ENCODE measurements at regions not wholly inside any gene's neighbourhood (a gene's known extent, or its start where the extent isn't known, plus 50 kb on each side); places are given as distances from the start of the nearest gene placed in this dataset.

DNA sequence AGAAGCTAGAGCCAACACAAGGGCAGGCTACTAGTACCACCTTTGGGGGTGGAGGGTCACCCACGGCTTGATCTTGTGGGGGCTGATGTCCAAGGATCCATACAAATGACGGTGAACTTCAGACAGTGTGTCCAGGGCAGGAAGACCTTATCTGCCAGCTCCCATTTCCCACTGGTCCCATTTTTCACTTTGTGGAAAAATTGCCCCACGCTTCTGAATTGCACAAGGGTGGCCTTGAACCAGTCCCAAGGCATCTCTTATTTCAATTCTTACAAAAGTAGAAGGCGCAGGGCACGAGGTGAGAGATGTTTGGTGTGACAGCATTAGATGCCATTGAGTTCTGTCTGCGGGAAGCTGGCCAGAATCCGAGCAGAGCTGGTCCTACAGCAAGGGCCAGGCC lies 252.7 kb upstream of the CELF2 start:
- H4K8ac ChIP-seq (ENCODE audit: low read depth in 2 of 2, low read length in 2 of 2): no peak overlapping the region
- ATAC-seq (ENCODE audit: low read depth): no peak
- no peak overlapping the region for H3K9ac ChIP-seq (ENCODE audit: low read depth, low read length)
- no peak overlapping the region for H3K4me3 ChIP-seq (ENCODE audit: insufficient read depth, low read depth, low read length)
- no peak overlapping the region for H4K5ac ChIP-seq (ENCODE audit: low read depth, low read length)
- in situ Hi-C loops (cut with MboI; ENCODE audit: low sequenced_read_pairs): no loop called here
- no peak overlapping the region for H4K91ac ChIP-seq (ENCODE audit: insufficient read depth, low read depth, low read length)
- H3K27ac ChIP-seq (ENCODE audit: insufficient read depth, low read length): no peak overlapping the region
- H3K4ac ChIP-seq (ENCODE audit: low read depth, low read length): no peak overlapping the region
- H3K4me2 ChIP-seq (ENCODE audit: low read depth, low read length): no peak overlapping the region
- H3K9me3 ChIP-seq (ENCODE audit: control insufficient read depth, insufficient read depth, low read length): peaks cover 2% of the 10 kb centered on the region; the same call in 1 of the 2 replicates
- no peaks in the 10 kb centered on the region for H3K4me1 ChIP-seq (ENCODE audit: control insufficient read depth, insufficient read depth, low read length)
- no peak overlapping the region for H2BK120ac ChIP-seq (ENCODE audit: low read depth, low read length)
- BruUV-seq (replicated peaks): no TSS peak
- intact Hi-C loops (cut with micrococcal nuclease): no loop called here
- no peak overlapping the region for H2BK15ac ChIP-seq (ENCODE audit: low read depth, low read length)
- ChIA-PET POLR2A (ENCODE audit: unreplicated experiment) (no interaction called here), CTCF (no interaction called here)
- H3K56ac ChIP-seq (ENCODE audit: extremely low read depth, insufficient read depth, low read length): no peak overlapping the region
- H2BK5ac ChIP-seq (ENCODE audit: low read depth, low read length, poor library complexity, severe bottlenecking): no peak overlapping the region
- 83% methylated on average over 1 of the region's 7 CpGs; no CpG with 5 or more reads in 1 of the 2 experiments for WGBS, 2 experiments (ENCODE audit: extremely low coverage in 2 of 2, insufficient read length in 1 of 2)
- H3K79me1 ChIP-seq (ENCODE audit: low read depth in 1 of 2, low read length in 2 of 2): no peaks in the 10 kb centered on the region
- no peaks in the 10 kb centered on the region for H3K9me1 ChIP-seq (ENCODE audit: insufficient read depth, low read length)
- no peak overlapping the region for H3K14ac ChIP-seq (replicated peaks; ENCODE audit: low read depth, low read length)
- H3K36me3 ChIP-seq (ENCODE audit: control insufficient read depth, insufficient read depth, low read length): no peaks in the 10 kb centered on the region
- no peak for DNase-seq
- dilution Hi-C loops (cut with HindIII; ENCODE audit: low sequenced_read_pairs, unreplicated experiment): no loop called here
- no peak overlapping the region for H3K23ac ChIP-seq (ENCODE audit: low read depth, low read length)
- no peak overlapping the region for H2AK5ac ChIP-seq (ENCODE audit: low read depth, low read length)
- H2AFZ ChIP-seq (replicated peaks; ENCODE audit: low read length, poor library complexity): no peak overlapping the region
- H4K20me1 ChIP-seq (ENCODE audit: insufficient read depth, low read length): no peaks in the 10 kb centered on the region
- TF ChIP-seq MXI1 (IDR thresholded peaks at IDR 0.05; ENCODE audit: borderline replicate concordance, low read depth, low read length) (no peak), MAZ (IDR thresholded peaks at IDR 0.05; ENCODE audit: borderline replicate concordance, low read depth, low read length) (no peak), NFE2L2 (IDR thresholded peaks at IDR 0.05; ENCODE audit: low read depth, low read length) (no peak), RCOR1 (IDR thresholded peaks at IDR 0.05; ENCODE audit: insufficient replicate concordance, low read length) (no peak), RFX5 (IDR thresholded peaks at IDR 0.05; ENCODE audit: low read depth, low read length) (no peak), CEBPB (IDR thresholded peaks at IDR 0.05; ENCODE audit: low read depth, low read length) (no peak), FOS (IDR thresholded peaks at IDR 0.05; ENCODE audit: low read depth, low read length) (no peak)
- TF ChIP-seq, protein P1, sequence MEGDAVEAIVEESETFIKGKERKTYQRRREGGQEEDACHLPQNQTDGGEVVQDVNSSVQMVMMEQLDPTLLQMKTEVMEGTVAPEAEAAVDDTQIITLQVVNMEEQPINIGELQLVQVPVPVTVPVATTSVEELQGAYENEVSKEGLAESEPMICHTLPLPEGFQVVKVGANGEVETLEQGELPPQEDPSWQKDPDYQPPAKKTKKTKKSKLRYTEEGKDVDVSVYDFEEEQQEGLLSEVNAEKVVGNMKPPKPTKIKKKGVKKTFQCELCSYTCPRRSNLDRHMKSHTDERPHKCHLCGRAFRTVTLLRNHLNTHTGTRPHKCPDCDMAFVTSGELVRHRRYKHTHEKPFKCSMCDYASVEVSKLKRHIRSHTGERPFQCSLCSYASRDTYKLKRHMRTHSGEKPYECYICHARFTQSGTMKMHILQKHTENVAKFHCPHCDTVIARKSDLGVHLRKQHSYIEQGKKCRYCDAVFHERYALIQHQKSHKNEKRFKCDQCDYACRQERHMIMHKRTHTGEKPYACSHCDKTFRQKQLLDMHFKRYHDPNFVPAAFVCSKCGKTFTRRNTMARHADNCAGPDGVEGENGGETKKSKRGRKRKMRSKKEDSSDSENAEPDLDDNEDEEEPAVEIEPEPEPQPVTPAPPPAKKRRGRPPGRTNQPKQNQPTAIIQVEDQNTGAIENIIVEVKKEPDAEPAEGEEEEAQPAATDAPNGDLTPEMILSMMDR (conservative IDR thresholded peaks at IDR 0.05; ENCODE audit: low read depth, low read length): no peak
- no peak overlapping the region for H2AK9ac ChIP-seq (replicated peaks; ENCODE audit: low read depth, low read length, poor library complexity)
- H3K18ac ChIP-seq (ENCODE audit: low read depth, low read length): no peak overlapping the region
- no peaks in the 10 kb centered on the region; the same call in 1 of the 2 replicates for H3K27me3 ChIP-seq (ENCODE audit: control insufficient read depth, insufficient read depth, low read length)
- H2BK20ac ChIP-seq (ENCODE audit: low read depth, low read length): no peak overlapping the region

Measured in IMR-90 (cell line).